ENCODE measurements at regions not wholly inside any gene's neighbourhood (a gene's known extent, or its start where the extent isn't known, plus 50 kb on each side); places are given as distances from the start of the nearest gene placed in this dataset.

GRCh38 chr2:60311524-60311923, 241.9 kb downstream of the BCL11A start:
- Mint-ChIP-seq H3K27me3 (ENCODE audit: low read depth) (no peaks in the 10 kb centered on the region), H3K4me1 (peaks cover 31% of the 10 kb centered on the region)
- no peak for TF ChIP-seq CTCF (IDR thresholded peaks at IDR 0.05; ENCODE audit: unreplicated experiment)

GRCh38 chr2:60309941-60310660, 243.4 kb downstream of the BCL11A start:
- no peak for DNase-seq (ENCODE audit: low spot score in 2 of 2, unreplicated experiment in 2 of 2)
- H3K27me3 Mint-ChIP-seq (ENCODE audit: low read depth): no peaks in the 10 kb centered on the region
- no peak for TF ChIP-seq CTCF (IDR thresholded peaks at IDR 0.05; ENCODE audit: unreplicated experiment)
- H3K4me3 Mint-ChIP-seq: no peak overlapping the region
- H3K36me3 Mint-ChIP-seq: no peaks in the 10 kb centered on the region
- no peak overlapping the region for H3K27ac Mint-ChIP-seq
- peaks cover 44% of the 10 kb centered on the region for H3K4me1 Mint-ChIP-seq
- no peaks in the 10 kb centered on the region for H3K9me3 Mint-ChIP-seq

More at GRCh38 chr2:60311524-60311923, 241.9 kb downstream of the BCL11A start:
- H3K27ac Mint-ChIP-seq: no peak overlapping the region
- DNase-seq (ENCODE audit: low spot score in 2 of 2, unreplicated experiment in 2 of 2): no peak
- no peaks in the 10 kb centered on the region for H3K36me3 Mint-ChIP-seq
- H3K4me3 Mint-ChIP-seq: no peak overlapping the region
- H3K9me3 Mint-ChIP-seq: no peaks in the 10 kb centered on the region

GRCh38 chr2:60309336-60309735, 244.1 kb downstream of the BCL11A start:
- Mint-ChIP-seq H3K27ac (peak overlapping the region; percentile 75), H3K36me3 (no peaks in the 10 kb centered on the region), H3K27me3 (ENCODE audit: low read depth) (no peaks in the 10 kb centered on the region), H3K4me1 (peaks cover 44% of the 10 kb centered on the region), H3K4me3 (no peak overlapping the region), H3K9me3 (no peaks in the 10 kb centered on the region)
- TF ChIP-seq CTCF (IDR thresholded peaks at IDR 0.05; ENCODE audit: unreplicated experiment): no peak
- DNase-seq (ENCODE audit: low spot score in 2 of 2, unreplicated experiment in 2 of 2): no peak

- no peak for DNase-seq (ENCODE audit: low spot score in 2 of 2, unreplicated experiment in 2 of 2)
- Mint-ChIP-seq H3K36me3 (no peaks in the 10 kb centered on the region), H3K27me3 (ENCODE audit: low read depth) (no peaks in the 10 kb centered on the region), H3K9me3 (no peaks in the 10 kb centered on the region), H3K4me3 (no peak overlapping the region), H3K4me1 (peaks cover 32% of the 10 kb centered on the region), H3K27ac (peak overlapping the region; percentile 64)
- TF ChIP-seq CTCF (IDR thresholded peaks at IDR 0.05; ENCODE audit: unreplicated experiment): no peak
These were observed 247.1 kb downstream of the BCL11A start for GRCh38 chr2:60306267-60306861.

GRCh38 chr2:60303680-60304079, 249.8 kb downstream of the BCL11A start:
- Mint-ChIP-seq H3K9me3 (no peaks in the 10 kb centered on the region), H3K27me3 (ENCODE audit: low read depth) (no peaks in the 10 kb centered on the region), H3K36me3 (no peaks in the 10 kb centered on the region), H3K27ac (no peak overlapping the region), H3K4me3 (no peak overlapping the region), H3K4me1 (peaks cover 25% of the 10 kb centered on the region)
- no peak for DNase-seq (ENCODE audit: low spot score in 2 of 2, unreplicated experiment in 2 of 2)
- TF ChIP-seq CTCF (IDR thresholded peaks at IDR 0.05; ENCODE audit: unreplicated experiment): no peak

Data from mesothelial cell of epicardium (in vitro differentiated cells).